Progenitor cell of endocrine pancreas (in vitro differentiated cells): ENCODE measurements at regions not wholly inside any gene's neighbourhood (a gene's known extent, or its start where the extent isn't known, plus 50 kb on each side); places are given as distances from the start of the nearest gene placed in this dataset.

Source experiments
- DNase-seq: peaks from one replicate; pipeline ENCODE4 v3.0.0; 2021; ENCODE audit warnings: low spot score; ENCODE audit not compliant: unreplicated experiment
- H3K27ac Mint-ChIP-seq: 2 replicates; pipeline ENCODE4 v1.8.0; 2021; ENCODE audit warnings: mild to moderate bottlenecking, moderate library complexity, mixed read lengths
- H3K27me3 Mint-ChIP-seq: 2 replicates; pipeline ENCODE4 v1.8.0; 2021; ENCODE audit warnings: mixed read lengths
- H3K36me3 Mint-ChIP-seq: 2 replicates; pipeline ENCODE4 v1.8.0; 2022; ENCODE audit warnings: mixed read lengths; ENCODE audit not compliant: insufficient read depth
- H3K4me1 Mint-ChIP-seq: 2 replicates; pipeline ENCODE4 v1.8.0; 2021; ENCODE audit warnings: low read depth, mixed read lengths
- H3K4me3 Mint-ChIP-seq: 2 replicates; pipeline ENCODE4 v1.8.0; 2021; ENCODE audit warnings: low read depth, mild to moderate bottlenecking, moderate library complexity, mixed read lengths
- H3K9me3 Mint-ChIP-seq: 2 replicates; pipeline ENCODE4 v1.8.0; 2021; ENCODE audit warnings: low read depth, mixed read lengths
- TF ChIP-seq, protein P1 (sequence below): fragments of 200-600 bp; sonication (generic); IDR thresholded peaks from one replicate; pipeline ENCODE4 v1.5.0; 2021; ENCODE audit warnings: antibody characterized with exemption, mild to moderate bottlenecking; ENCODE audit not compliant: unreplicated experiment

DNA sequence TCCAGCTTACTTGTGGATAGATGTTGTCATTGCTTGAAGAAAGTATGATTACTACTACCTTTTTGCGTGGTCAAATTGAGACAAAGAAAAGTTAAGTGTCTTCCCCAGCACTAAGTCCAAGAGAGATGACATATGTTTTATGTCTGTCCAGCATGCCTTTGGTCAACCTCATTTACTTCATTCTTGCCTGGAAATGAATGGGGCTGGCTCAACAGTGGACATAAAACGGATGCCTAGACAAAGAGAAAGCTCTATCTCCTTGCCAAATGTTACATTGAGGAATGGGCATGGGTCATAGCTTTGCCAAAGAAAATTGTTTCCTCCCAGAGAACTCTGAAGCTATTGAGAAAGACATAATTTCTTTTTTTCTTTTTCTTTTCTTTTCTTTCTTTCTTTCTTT lies 82.4 kb upstream of the PLPPR4 start:
- H3K36me3 Mint-ChIP-seq: no peaks in the 10 kb centered on the region
- H3K27me3 Mint-ChIP-seq: no peaks in the 10 kb centered on the region
- H3K4me1 Mint-ChIP-seq: peaks cover 6% of the 10 kb centered on the region
- TF ChIP-seq, protein P1, sequence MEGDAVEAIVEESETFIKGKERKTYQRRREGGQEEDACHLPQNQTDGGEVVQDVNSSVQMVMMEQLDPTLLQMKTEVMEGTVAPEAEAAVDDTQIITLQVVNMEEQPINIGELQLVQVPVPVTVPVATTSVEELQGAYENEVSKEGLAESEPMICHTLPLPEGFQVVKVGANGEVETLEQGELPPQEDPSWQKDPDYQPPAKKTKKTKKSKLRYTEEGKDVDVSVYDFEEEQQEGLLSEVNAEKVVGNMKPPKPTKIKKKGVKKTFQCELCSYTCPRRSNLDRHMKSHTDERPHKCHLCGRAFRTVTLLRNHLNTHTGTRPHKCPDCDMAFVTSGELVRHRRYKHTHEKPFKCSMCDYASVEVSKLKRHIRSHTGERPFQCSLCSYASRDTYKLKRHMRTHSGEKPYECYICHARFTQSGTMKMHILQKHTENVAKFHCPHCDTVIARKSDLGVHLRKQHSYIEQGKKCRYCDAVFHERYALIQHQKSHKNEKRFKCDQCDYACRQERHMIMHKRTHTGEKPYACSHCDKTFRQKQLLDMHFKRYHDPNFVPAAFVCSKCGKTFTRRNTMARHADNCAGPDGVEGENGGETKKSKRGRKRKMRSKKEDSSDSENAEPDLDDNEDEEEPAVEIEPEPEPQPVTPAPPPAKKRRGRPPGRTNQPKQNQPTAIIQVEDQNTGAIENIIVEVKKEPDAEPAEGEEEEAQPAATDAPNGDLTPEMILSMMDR: no peak
- no peaks in the 10 kb centered on the region for H3K9me3 Mint-ChIP-seq
- no peak for DNase-seq
- H3K27ac Mint-ChIP-seq: no peak overlapping the region
- no peak overlapping the region for H3K4me3 Mint-ChIP-seq

DNA sequence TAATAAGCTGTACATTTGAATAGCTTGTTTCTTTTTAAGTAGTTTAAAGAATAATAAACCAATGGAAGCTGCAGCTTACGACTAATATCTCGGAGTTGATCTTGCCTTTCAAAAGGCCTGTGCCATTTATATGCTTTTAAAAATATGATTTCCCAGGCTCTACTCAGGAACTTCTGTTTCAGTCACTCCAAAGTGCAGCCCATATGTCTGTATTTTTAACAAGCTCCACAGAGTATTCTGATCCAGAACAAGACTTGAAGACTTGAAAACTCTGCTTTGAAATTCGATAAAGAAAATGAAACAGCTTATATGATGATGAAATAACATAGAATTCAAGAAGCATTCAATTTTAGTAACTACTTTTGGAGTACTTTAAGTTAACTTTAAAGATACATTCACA lies 79.1 kb upstream of the PLPPR4 start:
- Mint-ChIP-seq H3K4me1 (peaks cover 2% of the 10 kb centered on the region), H3K27ac (no peak overlapping the region), H3K4me3 (no peak overlapping the region), H3K9me3 (no peaks in the 10 kb centered on the region), H3K36me3 (no peaks in the 10 kb centered on the region), H3K27me3 (no peaks in the 10 kb centered on the region)
- DNase-seq: no peak
- TF ChIP-seq, protein P1: no peak

DNA sequence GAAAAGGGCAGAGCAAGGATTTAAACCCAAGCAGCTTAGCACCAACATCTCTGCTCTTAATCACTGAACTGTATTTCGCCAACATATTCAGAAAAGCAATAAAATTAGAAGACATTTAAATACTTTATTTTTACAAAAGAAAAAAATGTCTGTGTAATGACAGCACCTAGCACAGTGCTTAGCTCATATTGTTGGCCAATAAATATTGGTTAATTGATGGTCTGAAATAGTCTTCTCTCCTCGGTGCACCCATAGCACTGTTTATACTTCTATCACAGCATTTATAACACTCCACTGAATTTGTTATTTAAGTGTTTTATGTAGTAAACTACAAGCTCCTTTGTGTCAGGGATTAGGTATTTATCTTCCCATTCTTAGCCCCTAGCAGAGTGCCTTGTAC lies 70.9 kb upstream of the PLPPR4 start:
- Mint-ChIP-seq H3K4me3 (no peak overlapping the region), H3K4me1 (no peaks in the 10 kb centered on the region), H3K36me3 (no peaks in the 10 kb centered on the region), H3K9me3 (peaks cover 3% of the 10 kb centered on the region), H3K27me3 (peaks cover 2% of the 10 kb centered on the region), H3K27ac (no peak overlapping the region)
- DNase-seq: no peak
- TF ChIP-seq, protein P1: no peak

DNA sequence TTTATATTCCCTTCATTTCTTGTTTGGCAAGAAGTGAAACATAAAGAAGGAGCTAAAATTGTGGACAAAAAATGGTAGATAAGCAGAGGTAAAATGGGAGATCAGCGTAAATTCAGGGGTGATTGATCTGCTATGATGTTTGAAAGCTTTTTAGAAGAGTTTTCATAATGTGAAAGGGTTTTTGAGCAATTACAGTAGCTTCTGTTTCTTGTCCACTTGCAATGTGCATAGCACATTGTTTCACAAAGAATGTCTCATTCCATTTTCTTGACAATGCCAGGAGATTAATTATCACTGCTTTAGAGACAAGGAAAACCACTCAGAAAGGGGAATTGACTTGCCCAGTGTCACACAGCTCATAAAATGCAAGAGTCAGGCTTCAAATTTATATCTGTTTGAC lies 65.9 kb upstream of the PLPPR4 start:
- Mint-ChIP-seq H3K4me3 (no peak overlapping the region), H3K9me3 (no peaks in the 10 kb centered on the region), H3K27me3 (peaks cover 2% of the 10 kb centered on the region), H3K27ac (no peak overlapping the region), H3K36me3 (no peaks in the 10 kb centered on the region), H3K4me1 (no peaks in the 10 kb centered on the region)
- DNase-seq: no peak
- TF ChIP-seq, protein P1: no peak

DNA sequence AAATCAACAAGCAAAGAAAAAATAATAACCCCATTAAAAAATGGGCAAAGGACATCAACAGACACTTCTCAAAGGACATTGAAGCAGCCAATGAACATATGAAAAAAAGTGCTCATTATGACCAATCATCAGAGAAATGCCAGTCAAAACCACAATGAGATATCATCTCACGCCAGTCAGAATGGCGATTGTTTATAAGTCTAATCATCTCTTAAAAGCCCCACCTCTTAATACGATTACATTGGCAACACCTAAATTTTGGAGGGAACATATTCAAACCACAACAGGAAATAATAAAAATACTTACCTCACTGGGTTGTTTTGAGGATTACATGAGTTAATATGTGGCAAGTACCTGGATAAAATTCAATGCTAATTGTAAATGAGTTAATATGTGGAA lies 57.1 kb upstream of the PLPPR4 start:
- Mint-ChIP-seq H3K27ac (no peak overlapping the region), H3K4me1 (peaks cover 4% of the 10 kb centered on the region), H3K4me3 (no peak overlapping the region), H3K36me3 (no peaks in the 10 kb centered on the region), H3K27me3 (no peaks in the 10 kb centered on the region), H3K9me3 (no peaks in the 10 kb centered on the region)
- no peak for DNase-seq
- TF ChIP-seq, protein P1: no peak
